Neural cell (in vitro differentiated cells): ENCODE measurements at regions not wholly inside any gene's neighbourhood (a gene's known extent, or its start where the extent isn't known, plus 50 kb on each side); places are given as distances from the start of the nearest gene placed in this dataset.

Source experiments
- H2AFZ ChIP-seq: fragments of 200-600, 300-800 bp; sonication (generic), shearing (Covaris generic); 2 replicates; pipeline ENCODE4 v1.6.0; 2014; ENCODE audit warnings: low read depth, mild to moderate bottlenecking, antibody characterized with exemption, low read length, moderate library complexity
- H3F3A ChIP-seq: fragments of 200-600 bp; shearing (Covaris generic); 2 replicates; pipeline ENCODE4 v1.6.1; 2016; ENCODE audit warnings: mild to moderate bottlenecking, moderate library complexity, mixed read lengths, antibody characterized with exemption, low read length; ENCODE audit not compliant: insufficient read depth, poor library complexity, severe bottlenecking
- H3K27ac ChIP-seq: fragments of 200-600, 300-800 bp; sonication (generic), shearing (Covaris generic); 2 replicates; pipeline ENCODE4 v1.5.1; 2014; ENCODE audit warnings: mild to moderate bottlenecking, low read length, moderate library complexity
- H3K27me3 ChIP-seq: fragments of 300-800, 200-600 bp; sonication (generic), shearing (Covaris generic); 2 replicates; pipeline ENCODE4 v1.6.0; 2014; ENCODE audit warnings: mild to moderate bottlenecking, low read depth, low read length, moderate library complexity; ENCODE audit not compliant: insufficient read depth
- H3K36me3 ChIP-seq: fragments of 300-800, 200-600 bp; sonication (generic), shearing (Covaris generic); 2 replicates; pipeline ENCODE4 v1.5.1; 2014; ENCODE audit warnings: mild to moderate bottlenecking, antibody characterized with exemption, low read length, moderate library complexity; ENCODE audit not compliant: insufficient read depth
- H3K4me2 ChIP-seq: fragments of 300-800, 200-600 bp; sonication (generic), shearing (Covaris generic); 2 replicates; pipeline ENCODE4 v1.6.0; 2014; ENCODE audit warnings: mild to moderate bottlenecking, low read length
- H3K4me3 ChIP-seq: fragments of 300-800, 200-600 bp; sonication (generic), shearing (Covaris generic); 2 replicates; pipeline ENCODE4 v1.5.1; 2014; ENCODE audit warnings: mild to moderate bottlenecking, low read length, moderate library complexity
- H3K79me2 ChIP-seq: fragments of 200-600 bp; shearing (Covaris generic); replicated peaks from 2 replicates; pipeline ENCODE4 v1.6.0; 2014; ENCODE audit warnings: mild to moderate bottlenecking, low read length, moderate library complexity; ENCODE audit not compliant: insufficient read depth
- H3K9ac ChIP-seq: fragments of 300-800, 200-600 bp; sonication (generic), shearing (Covaris generic); 2 replicates; pipeline ENCODE4 v1.6.1; 2016; ENCODE audit warnings: mild to moderate bottlenecking, low read length, mixed read lengths
- H3K9me2 ChIP-seq: fragments of 200-600 bp; shearing (Covaris generic); 2 replicates; pipeline ENCODE4 v1.6.1; 2016; ENCODE audit warnings: mild to moderate bottlenecking, low read length, mixed read lengths; ENCODE audit not compliant: insufficient read depth
- H3K9me3 ChIP-seq: fragments of 200-600, 300-800 bp; sonication (generic), shearing (Covaris generic); 2 replicates; pipeline ENCODE4 v1.6.1; 2016; ENCODE audit warnings: mild to moderate bottlenecking, mixed run types, low read length, moderate library complexity, mixed read lengths
- H4K20me1 ChIP-seq: fragments of 200-600 bp; shearing (Covaris generic); 2 replicates; pipeline ENCODE4 v1.6.1; 2016; ENCODE audit warnings: mild to moderate bottlenecking, mixed run types; ENCODE audit not compliant: insufficient read depth
- EP300 ChIP-seq: fragments of 450-650 bp; conservative IDR thresholded peaks from 2 replicates; pipeline ENCODE4 v1.6.1; 2014; ENCODE audit warnings: antibody characterized with exemption, mild to moderate bottlenecking, moderate library complexity; ENCODE audit not compliant: poor library complexity, severe bottlenecking
- EZH2 ChIP-seq: fragments of 200-600, 300-800 bp; shearing (Covaris generic), sonication (generic); IDR thresholded peaks from 2 replicates; pipeline ENCODE4 v1.6.1; 2014; ENCODE audit warnings: antibody characterized with exemption, low read length, borderline replicate concordance, mild to moderate bottlenecking; ENCODE audit not compliant: insufficient read depth, poor library complexity, severe bottlenecking
- MXI1 ChIP-seq: fragments of 450-650 bp; conservative IDR thresholded peaks from 2 replicates; pipeline ENCODE4 v1.6.1; 2014; ENCODE audit warnings: antibody characterized with exemption, mild to moderate bottlenecking; ENCODE audit not compliant: poor library complexity, severe bottlenecking
- POLR2AphosphoS5 ChIP-seq: IDR thresholded peaks from 2 replicates; pipeline ENCODE4 v1.6.1; 2012
- RAD21 ChIP-seq: fragments of 450-650 bp; conservative IDR thresholded peaks from 2 replicates; pipeline ENCODE4 v1.6.1; 2014; ENCODE audit warnings: antibody characterized with exemption, mild to moderate bottlenecking, moderate library complexity
- REST ChIP-seq: IDR thresholded peaks from 2 replicates; pipeline ENCODE4 v1.6.1; 2012; ENCODE audit warnings: borderline replicate concordance
- SMC3 ChIP-seq: fragments of 450-650 bp; conservative IDR thresholded peaks from 2 replicates; pipeline ENCODE4 v1.6.1; 2014; ENCODE audit warnings: antibody characterized with exemption, mild to moderate bottlenecking, moderate library complexity; ENCODE audit not compliant: poor library complexity
- TAF1 ChIP-seq: IDR thresholded peaks from 2 replicates; pipeline ENCODE4 v1.6.1; 2012; ENCODE audit warnings: low read depth
- TF ChIP-seq, protein P1 (sequence below): fragments of 450-650 bp; IDR thresholded peaks from 2 replicates; pipeline ENCODE4 v1.5.1; 2014; ENCODE audit warnings: antibody characterized with exemption, mild to moderate bottlenecking, moderate library complexity; ENCODE audit not compliant: poor library complexity, severe bottlenecking

DNA sequence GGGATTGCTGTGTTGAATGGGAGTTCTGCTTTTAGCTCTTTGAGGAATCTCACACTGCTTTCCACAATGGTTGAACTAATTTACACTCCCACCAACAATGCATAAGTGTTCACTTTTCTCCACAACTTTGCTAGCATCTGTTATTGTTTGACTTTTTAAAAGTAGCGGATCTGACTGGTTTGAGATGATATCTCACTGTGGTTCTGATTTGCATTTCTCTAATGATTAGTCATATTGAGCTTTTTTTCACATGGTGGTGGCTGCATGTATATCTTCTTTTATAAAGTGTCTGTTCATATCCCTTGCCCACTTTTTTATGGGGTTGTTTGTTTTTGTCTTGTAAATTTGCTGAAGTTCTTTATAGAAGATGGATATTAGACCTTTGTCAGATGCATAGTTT, 588.3 kb upstream of the ADGRB3 start:
- Histone ChIP-seq H3K36me3 (no peaks in the 10 kb centered on the region), H3K27ac (no peak overlapping the region), H4K20me1 (no peaks in the 10 kb centered on the region), H3K79me2 (no peaks in the 10 kb centered on the region), H3F3A (no peaks in the 10 kb centered on the region), H2AFZ (no peak overlapping the region), H3K4me3 (no peak overlapping the region), H3K4me2 (no peak overlapping the region), H3K27me3 (no peaks in the 10 kb centered on the region), H3K9ac (no peak overlapping the region), H3K9me2 (no peaks in the 10 kb centered on the region), H3K9me3 (no peaks in the 10 kb centered on the region)
- TF ChIP-seq MXI1 (no peak), POLR2AphosphoS5 (no peak), EZH2 (no peak), SMC3 (no peak)
- TF ChIP-seq, protein P1, sequence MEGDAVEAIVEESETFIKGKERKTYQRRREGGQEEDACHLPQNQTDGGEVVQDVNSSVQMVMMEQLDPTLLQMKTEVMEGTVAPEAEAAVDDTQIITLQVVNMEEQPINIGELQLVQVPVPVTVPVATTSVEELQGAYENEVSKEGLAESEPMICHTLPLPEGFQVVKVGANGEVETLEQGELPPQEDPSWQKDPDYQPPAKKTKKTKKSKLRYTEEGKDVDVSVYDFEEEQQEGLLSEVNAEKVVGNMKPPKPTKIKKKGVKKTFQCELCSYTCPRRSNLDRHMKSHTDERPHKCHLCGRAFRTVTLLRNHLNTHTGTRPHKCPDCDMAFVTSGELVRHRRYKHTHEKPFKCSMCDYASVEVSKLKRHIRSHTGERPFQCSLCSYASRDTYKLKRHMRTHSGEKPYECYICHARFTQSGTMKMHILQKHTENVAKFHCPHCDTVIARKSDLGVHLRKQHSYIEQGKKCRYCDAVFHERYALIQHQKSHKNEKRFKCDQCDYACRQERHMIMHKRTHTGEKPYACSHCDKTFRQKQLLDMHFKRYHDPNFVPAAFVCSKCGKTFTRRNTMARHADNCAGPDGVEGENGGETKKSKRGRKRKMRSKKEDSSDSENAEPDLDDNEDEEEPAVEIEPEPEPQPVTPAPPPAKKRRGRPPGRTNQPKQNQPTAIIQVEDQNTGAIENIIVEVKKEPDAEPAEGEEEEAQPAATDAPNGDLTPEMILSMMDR = no peak

GRCh38 chr6:68046302-68046701, 588.8 kb upstream of the ADGRB3 start:
- H3F3A ChIP-seq = no peaks in the 10 kb centered on the region
- H3K9ac ChIP-seq = no peak overlapping the region
- H3K9me2 ChIP-seq = no peaks in the 10 kb centered on the region
- no peak overlapping the region for H3K27ac ChIP-seq
- H3K27me3 ChIP-seq = no peaks in the 10 kb centered on the region
- H3K4me3 ChIP-seq = no peak overlapping the region
- H3K79me2 ChIP-seq = no peaks in the 10 kb centered on the region
- H3K4me2 ChIP-seq = no peak overlapping the region
- H2AFZ ChIP-seq = no peak overlapping the region
- TF ChIP-seq EP300 = no peak
- TF ChIP-seq MXI1 = no peak
- no peak for TF ChIP-seq REST
- TF ChIP-seq, protein P1 = no peak
- no peak for TF ChIP-seq EZH2
- TF ChIP-seq SMC3 = no peak
- no peak for TF ChIP-seq TAF1
- no peak for TF ChIP-seq POLR2AphosphoS5
- TF ChIP-seq RAD21 = no peak
- H3K9me3 ChIP-seq = no peaks in the 10 kb centered on the region
- no peaks in the 10 kb centered on the region for H3K36me3 ChIP-seq
- no peaks in the 10 kb centered on the region for H4K20me1 ChIP-seq
